GM18907 (cell line): ENCODE measurements at regions not wholly inside any gene's neighbourhood (a gene's known extent, or its start where the extent isn't known, plus 50 kb on each side); places are given as distances from the start of the nearest gene placed in this dataset.
A peak's percentile ranks its signal among the peaks of the same experiment; 100 is the strongest.

Source experiments
- ATAC-seq: cut with Tn5 transposase; IDR thresholded peaks from one replicate; pipeline ENCODE4 v1.9.1; 2021; ENCODE audit warnings: mild to moderate bottlenecking, moderate library complexity; ENCODE audit not compliant: unreplicated experiment

GRCh38 chrX:20527558-20528011, 260.9 kb upstream of the RPS6KA3 start:
- ATAC-seq = peak; percentile 52

- ATAC-seq = no peak
These were observed 260.3 kb upstream of the RPS6KA3 start for GRCh38 chrX:20527041-20527440.

- ATAC-seq = peak; percentile 55
These were observed 257.1 kb upstream of the RPS6KA3 start for GRCh38 chrX:20523626-20524312.

- ATAC-seq = no peak
These were observed 255.7 kb upstream of the RPS6KA3 start for GRCh38 chrX:20522420-20522819.

- no peak for ATAC-seq
These were observed 254.5 kb upstream of the RPS6KA3 start for GRCh38 chrX:20521222-20521621.

GRCh38 chrX:20519826-20520225, 253.1 kb upstream of the RPS6KA3 start:
- ATAC-seq = no peak

GRCh38 chrX:20519146-20519545, 252.4 kb upstream of the RPS6KA3 start:
- no peak for ATAC-seq

GRCh38 chrX:20517565-20517964, 250.9 kb upstream of the RPS6KA3 start:
- no peak for ATAC-seq

- peak; percentile 99 for ATAC-seq
These were observed 249.2 kb upstream of the RPS6KA3 start for GRCh38 chrX:20515841-20516461.

GRCh38 chrX:20514358-20514757, 247.6 kb upstream of the RPS6KA3 start:
- ATAC-seq = no peak

- ATAC-seq = no peak
These were observed 246.5 kb upstream of the RPS6KA3 start for GRCh38 chrX:20513185-20513584.

GRCh38 chrX:20511792-20512191, 245.1 kb upstream of the RPS6KA3 start:
- ATAC-seq = no peak

- ATAC-seq = no peak
These were observed 241.4 kb upstream of the RPS6KA3 start for GRCh38 chrX:20507901-20508620.

- ATAC-seq = peak; percentile 44
These were observed 240.0 kb upstream of the RPS6KA3 start for GRCh38 chrX:20506739-20507138.

GRCh38 chrX:20500949-20501348, 234.2 kb upstream of the RPS6KA3 start:
- no peak for ATAC-seq

GRCh38 chrX:20500171-20500865, 233.6 kb upstream of the RPS6KA3 start:
- peak; percentile 85 for ATAC-seq

GRCh38 chrX:20499763-20500162, 233.1 kb upstream of the RPS6KA3 start:
- peak; percentile 33 for ATAC-seq

- ATAC-seq = no peak
These were observed 232.3 kb upstream of the RPS6KA3 start for GRCh38 chrX:20498851-20499635.

GRCh38 chrX:20495575-20495974, 228.9 kb upstream of the RPS6KA3 start:
- no peak for ATAC-seq

- no peak for ATAC-seq
These were observed 221.8 kb upstream of the RPS6KA3 start for GRCh38 chrX:20488473-20488872.

- no peak for ATAC-seq
These were observed 220.5 kb upstream of the RPS6KA3 start for GRCh38 chrX:20487227-20487626.
